Endothelial cell of umbilical vein (primary cell): ENCODE measurements at regions not wholly inside any gene's neighbourhood (a gene's known extent, or its start where the extent isn't known, plus 50 kb on each side); places are given as distances from the start of the nearest gene placed in this dataset.
"Not testable (repeated sequence)": the region's sequence is repeated elsewhere in the genome, so short reads cannot be mapped to it uniquely, and the experiment has no call there.

ENCODE experiments used
- BruUV-seq: library from RNA; stranded (reverse); fragments of 400-500 nt; replicated peaks from 2 replicates; lab custom pipeline; 2021; lab: Mats Ljungman, UMichigan
- CTCF ChIA-PET: fragments of 300-600, 350-600 bp; sonication (Branson Sonifier 250); formaldehyde crosslinking; loops from one replicate; lab custom pipeline; 2021; ENCODE audit warnings: antibody characterized with exemption, inconsistent platforms; lab: Charles Lee
- POLR2A ChIA-PET: fragments of 300-600, 350-600 bp; sonication (Branson Sonifier 250); formaldehyde crosslinking; loops from one replicate; lab custom pipeline; 2021; ENCODE audit warnings: antibody characterized with exemption, inconsistent platforms; lab: Charles Lee
- DNase-seq: peaks from one replicate; pipeline ENCODE4 v3.0.0-alpha.2; 2011; ENCODE audit warnings: low read depth, low spot score
- FAIRE-seq: peaks from 2 replicates; lab custom pipeline; 2011; peaks lifted over from hg19 to GRCh38; lab: Jason Lieb, UNC
- H2AFZ ChIP-seq: 2 replicates; pipeline ENCODE4 v1.6.0; 2012; ENCODE audit warnings: low read depth, low read length, control low read depth, inconsistent platforms
- H3K27ac ChIP-seq: 2 replicates; pipeline ENCODE4 v1.5.1; 2011; ENCODE audit warnings: low read depth, mild to moderate bottlenecking, control low read depth, low read length, moderate library complexity; ENCODE audit not compliant: insufficient read depth
- H3K27me3 ChIP-seq, 2 experiments: 2 replicates each; pipeline versions ENCODE4 v1.6.0 to v1.6.1; 2011; ENCODE audit warnings: low read length in 2 of 2, mixed read lengths in 1 of 2; ENCODE audit not compliant: control insufficient read depth in 2 of 2, insufficient read depth in 2 of 2
- H3K36me3 ChIP-seq, 2 experiments: 2 replicates in 1 of 2; 3 replicates in 1 of 2; pipeline ENCODE4 v1.5.1; 2011; ENCODE audit warnings: low read length in 2 of 2, mild to moderate bottlenecking in 1 of 2, moderate library complexity in 1 of 2; ENCODE audit not compliant: control insufficient read depth in 2 of 2, insufficient read depth in 2 of 2; ENCODE audit errors: extremely low read depth in 1 of 2
- H3K4me1 ChIP-seq: 3 replicates; pipeline ENCODE4 v1.5.1; 2011; ENCODE audit warnings: mild to moderate bottlenecking, low read length; ENCODE audit not compliant: control insufficient read depth, insufficient read depth; ENCODE audit errors: extremely low read depth
- H3K4me2 ChIP-seq: 2 replicates; pipeline ENCODE4 v1.6.1; 2011; ENCODE audit warnings: low read length, control low read depth, mixed read lengths; ENCODE audit not compliant: insufficient read depth
- H3K4me3 ChIP-seq, 3 experiments: fragments of 200-600 bp in 1 of 3; sonication (generic), shearing (Covaris generic) in 1 of 3; replicated peaks in 1 of 3; 2 replicates each; pipeline ENCODE4 v1.5.1; 2011 to 2016; ENCODE audit warnings: control low read depth in 3 of 3, low read length in 3 of 3, mild to moderate bottlenecking in 2 of 3, inconsistent platforms in 1 of 3, low read depth in 1 of 3, moderate library complexity in 1 of 3; ENCODE audit not compliant: insufficient read depth in 1 of 3
- H3K79me2 ChIP-seq: 2 replicates; pipeline ENCODE4 v1.6.0; 2012; ENCODE audit warnings: low read length, inconsistent platforms; ENCODE audit not compliant: control insufficient read depth, insufficient read depth
- H3K9ac ChIP-seq: replicated peaks from 2 replicates; pipeline ENCODE3; 2011; ENCODE audit warnings: low read length, control low read depth; ENCODE audit not compliant: insufficient read depth; ENCODE audit errors: extremely low read depth
- H3K9me1 ChIP-seq: replicated peaks from 3 replicates; pipeline ENCODE4 v1.6.0; 2011; ENCODE audit warnings: mild to moderate bottlenecking, low read length; ENCODE audit not compliant: control insufficient read depth, insufficient read depth; ENCODE audit errors: extremely low read depth
- H3K9me3 ChIP-seq: replicated peaks from 2 replicates; pipeline ENCODE4 v1.5.1; 2012; ENCODE audit warnings: low read length, inconsistent platforms; ENCODE audit not compliant: control insufficient read depth, insufficient read depth
- H4K20me1 ChIP-seq: replicated peaks from 2 replicates; pipeline ENCODE3; 2011; ENCODE audit warnings: mild to moderate bottlenecking, low read length; ENCODE audit not compliant: control insufficient read depth, insufficient read depth; ENCODE audit errors: extremely low read depth
- CTCF ChIP-seq, 2 donors: IDR thresholded peaks; 1 replicate in 1 of 2; 2 replicates in 1 of 2; pipeline ENCODE4 v1.5.1; 2011; ENCODE audit warnings: low read length in 2 of 2, mild to moderate bottlenecking in 2 of 2, moderate library complexity in 2 of 2, control low read depth in 1 of 2, inconsistent platforms in 1 of 2, low read depth in 1 of 2; ENCODE audit not compliant: insufficient read depth in 1 of 2; ENCODE audit errors: extremely low read depth in 1 of 2
- FOS ChIP-seq: IDR thresholded peaks from 2 replicates; pipeline ENCODE4 v1.6.1; 2011; ENCODE audit warnings: mild to moderate bottlenecking, low read length, moderate library complexity, borderline replicate concordance; ENCODE audit not compliant: insufficient read depth
- GATA2 ChIP-seq: IDR thresholded peaks from 2 replicates; pipeline ENCODE4 v1.7.0; 2011; ENCODE audit warnings: low read depth, mild to moderate bottlenecking, moderate library complexity, mixed read lengths, low read length; ENCODE audit not compliant: insufficient read length, insufficient read depth
- JUN ChIP-seq: IDR thresholded peaks from 2 replicates; pipeline ENCODE4 v1.6.1; 2011; ENCODE audit warnings: borderline replicate concordance, low read depth; ENCODE audit not compliant: insufficient read length, insufficient read depth
- MAX ChIP-seq: IDR thresholded peaks from 2 replicates; pipeline ENCODE4 v1.6.1; 2011; ENCODE audit not compliant: insufficient read depth, insufficient read length
- MYC ChIP-seq: IDR thresholded peaks from one replicate; pipeline ENCODE4 v1.6.1; 2011; ENCODE audit warnings: mild to moderate bottlenecking, low read depth, low read length
- POLR2A ChIP-seq: IDR thresholded peaks from 2 replicates; pipeline ENCODE4 v1.6.1; 2012; ENCODE audit warnings: low read depth, mild to moderate bottlenecking, control low read depth, low read length
- POLR2AphosphoS5 ChIP-seq: IDR thresholded peaks from 2 replicates; pipeline ENCODE4 v1.6.1; 2012; ENCODE audit warnings: low read depth, mild to moderate bottlenecking, control low read depth, low read length, moderate library complexity; ENCODE audit not compliant: insufficient read depth
- dilution Hi-C: fragments of 300-500 bp; cut with MboI; formaldehyde crosslinking; loops from one replicate; pipeline ENCODE4 v1.15.0; 2019; ENCODE audit warnings: low sequenced_read_pairs; ENCODE audit not compliant: extremely low pct_ligation_motif_present
- intact Hi-C: fragments of 100-400 bp; cut with micrococcal nuclease; formaldehyde crosslinking; loops from one replicate; pipeline ENCODE4 v1.10.0; 2022

- DNase-seq (no peak), FAIRE-seq (no peak)
- H3K27me3 ChIP-seq = no peaks in the 10 kb centered on the region
- no peaks in the 10 kb centered on the region for H3K36me3 ChIP-seq
- BruUV-seq = no TSS peak
- H3K9ac ChIP-seq = no peak overlapping the region
- no peak overlapping the region for H3K4me2 ChIP-seq
- H3K4me1 ChIP-seq = no peaks in the 10 kb centered on the region
- no peak overlapping the region for H3K27ac ChIP-seq
- CTCF ChIA-PET = no interaction called here
- no peaks in the 10 kb centered on the region for H3K79me2 ChIP-seq
- no peaks in the 10 kb centered on the region for H3K9me3 ChIP-seq
- no peak overlapping the region for H3K4me3 ChIP-seq
- TF ChIP-seq POLR2A (no peak), CTCF (IDR thresholded peaks at IDR 0.05; ENCODE audit: extremely low read depth in 1 of 2, insufficient read depth in 1 of 2, low read depth in 1 of 2, low read length in 2 of 2) (no peak), MYC (no peak), GATA2 (no peak), MAX (no peak)
- intact Hi-C loops (no loop called here), dilution Hi-C loops (no loop called here)
- no peaks in the 10 kb centered on the region for H4K20me1 ChIP-seq
- no peak overlapping the region for H2AFZ ChIP-seq
- no peaks in the 10 kb centered on the region for H3K9me1 ChIP-seq
- POLR2A ChIA-PET = no interaction called here
Observed at GRCh38 chr11:23632293-23632692, 772.0 kb upstream of the CCDC179 start.

GRCh38 chr11:23644443-23644842 lies 784.2 kb upstream of the CCDC179 start:
- Histone ChIP-seq H3K9ac (no peak overlapping the region), H2AFZ (no peak overlapping the region), H3K27me3 (no peaks in the 10 kb centered on the region), H4K20me1 (no peaks in the 10 kb centered on the region), H3K4me3 (no peak overlapping the region), H3K36me3 (no peaks in the 10 kb centered on the region), H3K4me1 (no peaks in the 10 kb centered on the region), H3K27ac (no peak overlapping the region), H3K4me2 (no peak overlapping the region), H3K9me3 (no peaks in the 10 kb centered on the region), H3K79me2 (no peaks in the 10 kb centered on the region), H3K9me1 (no peaks in the 10 kb centered on the region)
- no TSS peak for BruUV-seq
- DNase-seq = no peak
- TF ChIP-seq FOS (no peak), JUN (no peak), MAX (no peak), POLR2AphosphoS5 (no peak), MYC (no peak), POLR2A (no peak)
- POLR2A ChIA-PET = no interaction called here
- dilution Hi-C loops = no loop called here
- no peak for FAIRE-seq
- CTCF ChIA-PET = no interaction called here
- intact Hi-C loops = no loop called here

GRCh38 chr11:23652336-23652735 lies 792.1 kb upstream of the CCDC179 start:
- FAIRE-seq, intact Hi-C loops, H3K9me3 ChIP-seq, H3K4me1 ChIP-seq, H3K79me2 ChIP-seq, POLR2A ChIA-PET, H3K27me3 ChIP-seq, H3K9ac ChIP-seq, H3K4me2 ChIP-seq, DNase-seq, H3K9me1 ChIP-seq, H3K36me3 ChIP-seq, H3K27ac ChIP-seq, H2AFZ ChIP-seq, BruUV-seq, dilution Hi-C loops, H3K4me3 ChIP-seq, H4K20me1 ChIP-seq: not testable (repeated sequence)
- CTCF ChIA-PET = interaction anchor here (0.7 to 1.1 kb wide), 2 partner anchors 26 to 112 kb away, joined by 3 read pairs; no protein-coding TSS in a partner anchor
